ENCODE measurements at regions not wholly inside any gene's neighbourhood (a gene's known extent, or its start where the extent isn't known, plus 50 kb on each side); places are given as distances from the start of the nearest gene placed in this dataset.

GRCh38 chr5:167577616-167578015 is 713.8 kb upstream of the WWC1 start:
- H3K36me3 Mint-ChIP-seq, result no peaks in the 10 kb centered on the region

DNA sequence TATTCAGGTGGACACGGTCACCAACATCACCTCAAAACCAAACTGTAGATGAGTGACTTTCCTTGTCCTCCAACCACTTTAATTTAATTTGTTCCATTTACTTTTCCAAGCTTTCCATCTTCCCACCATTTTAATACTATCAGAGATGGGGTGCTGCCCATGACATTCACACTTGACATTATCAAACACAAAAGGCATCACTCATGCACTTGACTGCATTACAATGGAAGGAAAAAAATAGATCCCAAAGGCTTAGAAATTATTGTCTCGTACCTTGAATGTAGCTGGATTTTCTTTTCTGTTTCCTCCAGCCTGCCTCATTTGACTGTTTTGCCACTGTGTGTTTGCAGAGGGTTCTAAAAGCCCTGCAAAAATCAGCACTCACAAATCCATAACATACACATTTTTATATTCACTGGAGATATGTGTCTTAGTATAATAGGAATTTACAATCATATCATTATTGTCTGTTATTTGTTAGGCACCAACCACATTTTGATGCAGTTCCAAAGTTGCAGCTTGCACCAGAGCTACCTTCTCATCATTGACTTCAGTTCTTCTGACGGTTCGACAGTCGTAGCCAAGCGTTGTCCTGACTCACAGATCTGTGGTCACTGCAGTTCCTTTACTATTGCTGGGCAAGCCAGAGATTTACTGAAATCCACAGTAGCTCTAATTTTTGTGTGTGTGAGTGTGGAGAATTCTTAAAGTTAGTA is 712.3 kb upstream of the WWC1 start:
- H3K27me3 Mint-ChIP-seq, result peaks cover 6% of the 10 kb centered on the region
- H3K36me3 Mint-ChIP-seq, result no peaks in the 10 kb centered on the region
- no peaks in the 10 kb centered on the region for H3K9me3 Mint-ChIP-seq
- ATAC-seq, result no peak
- H3K4me3 Mint-ChIP-seq, result no peak overlapping the region
- H3K4me1 Mint-ChIP-seq, result no peaks in the 10 kb centered on the region
- no peak overlapping the region for H3K27ac Mint-ChIP-seq

More at GRCh38 chr5:167577616-167578015, 713.8 kb upstream of the WWC1 start:
- Mint-ChIP-seq H3K4me1 (peaks cover 7% of the 10 kb centered on the region), H3K4me3 (no peak overlapping the region), H3K27me3 (peaks cover 17% of the 10 kb centered on the region), H3K9me3 (peaks cover 3% of the 10 kb centered on the region), H3K27ac (no peak overlapping the region)
- ATAC-seq, result no peak

DNA sequence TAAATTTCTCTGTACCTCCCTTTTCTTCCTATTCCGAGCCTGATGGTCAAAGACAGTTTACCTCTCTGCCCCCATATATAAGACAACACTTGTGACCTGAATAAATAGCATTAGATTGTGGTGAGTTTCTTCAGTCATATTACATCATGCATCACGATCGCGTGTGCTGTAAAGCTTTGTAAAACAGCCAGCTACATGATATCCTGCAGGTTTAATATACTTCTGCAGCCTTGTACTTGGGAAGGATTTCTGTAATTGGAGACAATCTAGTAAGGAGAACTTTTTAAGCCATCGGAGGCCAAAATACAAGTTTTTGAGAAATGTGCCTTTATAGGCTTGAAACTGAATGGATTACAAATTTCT is 711.8 kb upstream of the WWC1 start:
- Mint-ChIP-seq H3K27ac (no peak overlapping the region), H3K27me3 (peaks cover under 1% of the 10 kb centered on the region), H3K9me3 (no peaks in the 10 kb centered on the region), H3K4me3 (no peak overlapping the region), H3K4me1 (no peaks in the 10 kb centered on the region), H3K36me3 (no peaks in the 10 kb centered on the region)
- no peak for ATAC-seq

- H3K27me3 Mint-ChIP-seq, result no peaks in the 10 kb centered on the region
- ATAC-seq, result no peak
- no peaks in the 10 kb centered on the region for H3K9me3 Mint-ChIP-seq
- H3K4me3 Mint-ChIP-seq, result no peak overlapping the region
- H3K27ac Mint-ChIP-seq, result no peak overlapping the region
- H3K4me1 Mint-ChIP-seq, result no peaks in the 10 kb centered on the region
- no peaks in the 10 kb centered on the region for H3K36me3 Mint-ChIP-seq
These were observed 710.8 kb upstream of the WWC1 start for GRCh38 chr5:167580608-167581007.

DNA sequence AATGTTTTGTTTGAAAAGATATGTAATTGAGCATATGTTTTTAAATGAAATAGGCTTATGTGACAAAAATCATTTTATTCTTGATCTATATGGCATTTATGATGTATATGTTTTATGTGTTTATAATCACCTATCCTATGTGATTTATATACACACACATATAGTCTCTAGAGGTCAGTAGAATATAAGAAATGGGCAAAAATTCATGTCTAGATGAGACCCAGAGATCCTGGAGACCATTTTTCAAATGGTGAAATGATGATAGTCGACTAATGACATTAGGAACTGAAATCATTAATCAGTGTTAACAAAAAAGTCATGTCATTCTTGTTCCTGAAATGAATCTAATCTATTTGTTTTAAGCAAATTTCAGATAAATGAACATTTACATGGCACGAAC is 709.2 kb upstream of the WWC1 start:
- Mint-ChIP-seq H3K4me3 (no peak overlapping the region), H3K36me3 (no peaks in the 10 kb centered on the region), H3K4me1 (no peaks in the 10 kb centered on the region), H3K9me3 (no peaks in the 10 kb centered on the region), H3K27me3 (no peaks in the 10 kb centered on the region), H3K27ac (no peak overlapping the region)
- no peak for ATAC-seq

GRCh38 chr5:167582886-167583285 is 708.6 kb upstream of the WWC1 start:
- Mint-ChIP-seq H3K27me3 (no peaks in the 10 kb centered on the region), H3K9me3 (no peaks in the 10 kb centered on the region), H3K27ac (no peak overlapping the region), H3K36me3 (no peaks in the 10 kb centered on the region), H3K4me3 (no peak overlapping the region), H3K4me1 (no peaks in the 10 kb centered on the region)
- ATAC-seq, result no peak

DNA sequence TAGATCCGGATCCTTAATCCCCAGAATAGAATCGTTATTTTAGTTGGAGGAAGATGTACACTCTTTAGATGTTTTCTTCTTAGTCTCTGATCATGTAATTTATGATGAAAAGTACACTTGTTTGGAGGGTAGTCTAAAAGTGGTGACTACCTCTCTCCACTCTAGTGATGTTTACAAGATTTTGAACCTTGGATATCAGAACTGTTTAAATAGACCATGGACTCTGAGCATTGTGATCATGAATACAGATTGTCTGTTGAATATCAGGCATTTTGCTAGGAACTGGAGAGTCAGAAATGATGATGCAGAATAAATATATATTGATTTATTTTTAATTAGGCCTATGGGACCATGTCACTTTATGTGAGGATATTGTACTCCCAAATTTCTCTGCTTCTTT is 706.3 kb upstream of the WWC1 start:
- Mint-ChIP-seq H3K36me3 (no peaks in the 10 kb centered on the region), H3K27me3 (no peaks in the 10 kb centered on the region), H3K4me3 (no peak overlapping the region), H3K27ac (no peak overlapping the region), H3K4me1 (no peaks in the 10 kb centered on the region), H3K9me3 (no peaks in the 10 kb centered on the region)
- ATAC-seq, result no peak

DNA sequence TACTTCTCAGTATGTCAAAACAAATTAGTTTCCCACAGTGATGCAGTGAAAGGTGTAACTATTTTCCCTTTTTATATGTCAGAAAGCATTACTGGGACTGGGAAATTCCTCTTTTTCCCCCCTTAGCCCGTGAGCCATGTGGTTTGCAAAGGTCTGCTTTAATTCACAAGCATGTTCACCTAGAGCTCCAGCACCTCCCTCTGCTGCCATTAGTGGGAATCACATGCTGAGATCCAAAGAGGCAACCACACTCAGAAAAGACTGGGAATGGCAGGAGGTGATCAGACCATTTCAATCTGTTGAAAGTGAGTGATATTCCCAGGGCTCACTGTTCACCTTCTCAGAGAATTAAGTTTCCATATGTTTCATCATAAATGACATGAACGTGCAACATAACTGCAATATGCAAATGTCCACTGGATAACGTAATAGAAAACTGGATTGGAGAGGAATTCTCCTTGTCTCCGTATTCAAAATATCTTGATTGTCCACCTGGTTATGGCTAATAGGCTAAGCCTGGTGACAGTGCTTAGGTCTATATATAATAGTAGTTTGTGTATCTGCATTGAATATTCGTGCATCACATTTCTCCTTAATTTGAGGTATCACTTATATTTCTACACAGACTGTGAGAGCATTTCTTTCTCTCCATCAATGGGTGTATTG is 703.5 kb upstream of the WWC1 start:
- Mint-ChIP-seq H3K27me3 (no peaks in the 10 kb centered on the region), H3K4me1 (no peaks in the 10 kb centered on the region), H3K36me3 (no peaks in the 10 kb centered on the region), H3K4me3 (no peak overlapping the region), H3K9me3 (no peaks in the 10 kb centered on the region), H3K27ac (no peak overlapping the region)
- no peak for ATAC-seq

- Mint-ChIP-seq H3K27ac (no peak overlapping the region), H3K4me3 (no peak overlapping the region), H3K36me3 (no peaks in the 10 kb centered on the region), H3K27me3 (no peaks in the 10 kb centered on the region), H3K9me3 (no peaks in the 10 kb centered on the region), H3K4me1 (no peaks in the 10 kb centered on the region)
- no peak for ATAC-seq
These were observed 699.3 kb upstream of the WWC1 start for GRCh38 chr5:167592114-167592513.

DNA sequence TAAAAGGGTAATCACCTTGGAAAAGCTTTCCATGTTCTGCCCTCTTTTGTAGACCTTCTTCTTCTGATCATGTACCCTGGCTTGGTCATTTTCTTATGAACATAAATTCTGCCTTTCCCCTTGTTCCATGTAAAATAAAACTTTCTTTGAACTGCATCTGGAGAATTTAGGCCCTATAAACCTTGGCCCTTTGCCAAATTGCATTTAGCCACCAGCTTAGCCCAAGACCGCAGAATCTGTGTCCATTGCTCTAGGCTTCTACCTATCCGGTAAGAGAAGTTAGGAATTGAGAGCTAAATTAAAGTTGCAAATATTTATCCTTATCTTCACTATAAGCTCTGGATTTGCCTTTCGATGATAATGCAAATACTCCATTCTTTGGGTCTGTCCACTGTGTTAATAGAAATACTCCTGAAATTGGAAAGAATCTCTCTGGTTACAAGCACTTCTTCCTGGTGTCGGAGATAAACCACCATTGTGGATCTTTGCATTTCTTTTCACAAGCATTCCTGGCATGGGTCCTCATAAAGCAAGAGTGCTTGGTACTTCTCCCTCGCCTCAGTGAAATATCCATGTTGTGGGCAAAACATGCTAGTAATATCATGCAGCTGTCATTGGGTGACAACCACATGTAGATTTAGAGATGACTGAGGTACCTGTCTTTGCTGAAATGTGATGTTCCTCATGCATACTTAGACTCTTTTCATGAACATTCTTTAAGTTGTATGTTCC is 698.0 kb upstream of the WWC1 start:
- Mint-ChIP-seq H3K36me3 (no peaks in the 10 kb centered on the region), H3K27ac (no peak overlapping the region), H3K9me3 (peaks cover 2% of the 10 kb centered on the region), H3K4me1 (no peaks in the 10 kb centered on the region), H3K4me3 (no peak overlapping the region), H3K27me3 (no peaks in the 10 kb centered on the region)
- no peak for ATAC-seq

DNA sequence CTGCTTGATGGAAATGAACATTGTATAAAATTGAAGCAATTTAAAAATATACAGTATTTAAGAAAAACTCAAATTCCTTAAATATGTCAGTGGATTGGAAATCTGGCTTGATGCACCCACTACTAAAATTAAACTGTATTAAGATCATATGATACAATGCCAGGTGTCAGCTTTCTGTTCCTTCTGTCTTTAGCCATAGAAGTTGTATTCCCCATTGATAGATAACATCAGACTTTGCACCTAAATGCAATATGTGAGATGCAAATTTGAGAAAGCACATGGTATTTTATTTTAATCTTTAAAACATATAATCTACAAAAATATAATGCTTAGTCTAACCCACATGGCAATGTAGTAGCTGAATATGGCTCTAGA is 697.4 kb upstream of the WWC1 start:
- no peak for ATAC-seq
- Mint-ChIP-seq H3K9me3 (peaks cover 2% of the 10 kb centered on the region), H3K4me1 (no peaks in the 10 kb centered on the region), H3K4me3 (no peak overlapping the region), H3K27ac (no peak overlapping the region), H3K36me3 (no peaks in the 10 kb centered on the region), H3K27me3 (no peaks in the 10 kb centered on the region)

DNA sequence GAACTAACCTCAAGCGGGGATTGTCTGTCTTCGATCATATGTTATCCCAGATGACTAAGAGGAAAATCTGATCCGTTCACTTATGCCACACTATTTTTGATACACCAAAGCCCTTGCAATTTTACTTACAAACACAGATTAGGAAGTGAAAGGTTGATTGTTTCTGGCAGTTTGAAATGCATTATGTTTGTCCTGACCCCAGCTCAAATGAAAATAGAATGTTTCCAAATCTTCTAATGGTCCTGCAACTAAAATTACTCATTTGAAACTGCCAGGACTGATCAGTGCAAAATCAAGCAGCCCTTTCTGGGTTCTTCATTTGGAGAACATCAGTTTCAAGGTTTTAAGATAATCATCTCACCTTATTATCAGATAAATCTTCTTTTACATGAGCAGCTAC is 696.7 kb upstream of the WWC1 start:
- no peak for ATAC-seq
- no peaks in the 10 kb centered on the region for H3K27me3 Mint-ChIP-seq
- no peaks in the 10 kb centered on the region for H3K4me1 Mint-ChIP-seq
- peaks cover 2% of the 10 kb centered on the region for H3K9me3 Mint-ChIP-seq
- no peak overlapping the region for H3K27ac Mint-ChIP-seq
- no peak overlapping the region for H3K4me3 Mint-ChIP-seq
- H3K36me3 Mint-ChIP-seq, result no peaks in the 10 kb centered on the region

- Mint-ChIP-seq H3K27me3 (no peaks in the 10 kb centered on the region), H3K36me3 (no peaks in the 10 kb centered on the region), H3K4me3 (no peak overlapping the region), H3K9me3 (peaks cover 2% of the 10 kb centered on the region), H3K27ac (no peak overlapping the region), H3K4me1 (no peaks in the 10 kb centered on the region)
- ATAC-seq, result no peak
These were observed 696.2 kb upstream of the WWC1 start for GRCh38 chr5:167595196-167595595.

DNA sequence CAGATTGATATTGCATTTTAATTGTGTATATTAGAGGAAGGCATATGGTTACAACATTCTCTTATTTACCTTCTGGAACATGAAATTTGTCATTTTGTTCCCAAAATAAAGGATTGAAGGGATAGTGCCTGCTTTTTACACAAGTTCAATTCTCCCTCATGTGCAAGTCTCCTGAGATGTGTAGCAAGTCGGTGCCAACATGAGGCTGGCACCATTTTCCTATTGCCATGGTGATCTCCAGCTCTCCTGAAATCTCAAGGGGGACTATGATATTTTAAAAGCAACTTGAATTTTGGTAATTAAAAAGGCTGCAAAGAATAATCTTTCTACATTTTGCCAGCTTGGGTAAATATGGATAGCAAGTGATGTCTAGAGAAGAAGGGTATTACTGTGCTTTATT is 693.3 kb upstream of the WWC1 start:
- no peak for ATAC-seq
- H3K36me3 Mint-ChIP-seq, result no peaks in the 10 kb centered on the region
- H3K4me3 Mint-ChIP-seq, result no peak overlapping the region
- H3K27ac Mint-ChIP-seq, result no peak overlapping the region
- no peaks in the 10 kb centered on the region for H3K4me1 Mint-ChIP-seq
- H3K27me3 Mint-ChIP-seq, result no peaks in the 10 kb centered on the region
- H3K9me3 Mint-ChIP-seq, result peaks cover 2% of the 10 kb centered on the region

DNA sequence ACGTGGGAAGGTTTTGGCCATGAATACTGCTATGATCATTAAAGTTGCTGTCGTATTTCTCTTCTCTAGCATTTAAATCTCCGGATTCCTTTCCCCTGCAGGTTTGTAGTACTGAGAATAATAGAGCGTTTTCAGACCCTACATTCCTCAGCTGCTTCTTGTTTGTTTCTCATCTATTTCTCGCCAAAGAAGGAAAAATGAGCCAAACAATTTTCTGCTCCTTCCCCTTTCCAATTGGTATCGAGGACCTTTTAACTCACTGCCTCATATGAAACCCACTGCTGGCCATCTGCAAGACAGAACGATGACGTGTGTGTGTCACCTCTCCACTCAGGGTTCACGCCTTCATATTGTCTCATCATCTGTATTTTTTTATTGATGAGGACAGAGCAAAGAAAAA is 689.4 kb upstream of the WWC1 start:
- no peaks in the 10 kb centered on the region for H3K36me3 Mint-ChIP-seq
- ATAC-seq, result no peak
- H3K4me3 Mint-ChIP-seq, result no peak overlapping the region
- H3K27ac Mint-ChIP-seq, result no peak overlapping the region
- H3K27me3 Mint-ChIP-seq, result no peaks in the 10 kb centered on the region
- no peaks in the 10 kb centered on the region for H3K4me1 Mint-ChIP-seq
- H3K9me3 Mint-ChIP-seq, result peaks cover 6% of the 10 kb centered on the region

DNA sequence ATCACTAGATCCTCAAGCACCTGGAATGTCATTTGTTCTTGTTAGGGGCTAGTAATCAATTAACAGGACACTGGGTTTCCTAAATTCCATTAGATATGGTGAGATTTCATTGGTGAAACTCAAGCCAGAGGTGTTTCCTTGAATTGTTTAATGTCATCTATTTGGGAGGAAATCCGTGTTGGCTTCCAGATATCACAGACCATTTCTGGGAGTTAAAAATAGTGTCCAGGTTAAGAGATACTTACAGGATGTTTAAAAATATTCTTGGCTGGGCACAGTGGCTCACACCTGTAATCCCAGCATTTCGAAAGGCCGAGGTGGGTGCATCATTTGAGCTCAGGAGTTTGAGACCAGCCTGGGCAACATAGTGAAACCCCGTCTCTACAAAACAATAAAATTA is 688.3 kb upstream of the WWC1 start:
- no peaks in the 10 kb centered on the region for H3K36me3 Mint-ChIP-seq
- H3K27ac Mint-ChIP-seq, result no peak overlapping the region
- H3K27me3 Mint-ChIP-seq, result no peaks in the 10 kb centered on the region
- peaks cover 4% of the 10 kb centered on the region for H3K9me3 Mint-ChIP-seq
- no peaks in the 10 kb centered on the region for H3K4me1 Mint-ChIP-seq
- no peak for ATAC-seq
- H3K4me3 Mint-ChIP-seq, result no peak overlapping the region
